Memory B cell (primary cell): ENCODE measurements at regions not wholly inside any gene's neighbourhood (a gene's known extent, or its start where the extent isn't known, plus 50 kb on each side); places are given as distances from the start of the nearest gene placed in this dataset.

Experiments
- ATAC-seq: fragments of 150-1000 bp; cut with Tn5 transposase; 2 replicates; pipeline ENCODE4 v1.10.0; 2021; ENCODE audit warnings: low read depth, mild to moderate bottlenecking, moderate library complexity
- DNase-seq, 2 donors: peaks; one replicate each; pipeline ENCODE4 v3.0.0; 2022; ENCODE audit warnings: low spot score in 2 of 2
- H3K27ac Mint-ChIP-seq: one replicate; pipeline ENCODE4 v1.8.0; 2022; ENCODE audit warnings: mild to moderate bottlenecking, moderate library complexity, mixed read lengths
- H3K27me3 Mint-ChIP-seq: one replicate; pipeline ENCODE4 v1.8.0; 2022; ENCODE audit warnings: mixed read lengths
- H3K36me3 Mint-ChIP-seq: one replicate; pipeline ENCODE4 v1.8.0; 2022; ENCODE audit warnings: mild to moderate bottlenecking, mixed read lengths
- H3K4me1 Mint-ChIP-seq: one replicate; pipeline ENCODE4 v1.8.0; 2022; ENCODE audit warnings: mixed read lengths
- H3K4me3 Mint-ChIP-seq: one replicate; pipeline ENCODE4 v1.8.0; 2022; ENCODE audit warnings: mild to moderate bottlenecking, moderate library complexity, mixed read lengths
- H3K9me3 Mint-ChIP-seq: one replicate; pipeline ENCODE4 v1.8.0; 2022; ENCODE audit warnings: mixed read lengths

DNA sequence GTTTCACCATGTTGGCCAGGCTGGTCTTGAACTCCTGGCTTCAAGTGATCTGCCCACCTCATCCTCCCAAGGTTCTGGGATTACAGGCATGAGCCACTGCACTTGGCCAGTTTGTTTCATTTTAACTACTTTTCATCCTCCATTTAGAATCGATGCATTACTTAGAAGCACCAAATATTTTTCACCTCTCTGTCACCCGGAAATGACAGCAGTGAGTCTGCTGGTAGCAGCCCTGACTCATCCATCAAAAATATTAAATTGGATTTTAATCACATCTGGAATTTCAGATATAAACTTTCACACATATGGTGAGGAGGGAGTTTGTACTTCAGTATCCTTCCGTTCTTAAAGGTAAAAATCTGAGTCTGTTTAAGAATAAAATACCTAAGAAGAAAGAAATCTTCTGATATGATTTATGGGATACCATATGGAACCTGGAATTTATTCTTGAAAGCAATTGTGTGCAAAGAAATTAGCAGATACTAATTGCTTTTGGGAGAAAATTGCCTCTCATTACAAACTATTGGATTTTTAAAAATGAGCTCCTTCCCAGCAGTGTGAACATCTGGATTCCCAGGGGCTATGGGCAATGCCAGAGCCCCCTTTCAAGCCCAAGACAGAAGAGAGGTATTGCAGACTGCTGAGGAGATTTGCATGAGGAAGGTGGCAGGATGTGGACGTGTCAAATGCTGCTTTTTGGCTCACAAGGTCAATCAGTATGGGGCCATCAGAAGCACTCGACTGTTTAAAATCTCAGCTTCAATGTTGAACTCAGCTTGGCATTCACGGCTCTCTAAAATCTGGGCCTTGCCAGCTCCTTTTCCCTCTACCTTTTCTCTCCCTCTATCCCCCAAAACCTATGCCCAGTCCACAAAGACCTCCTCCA, 279.5 kb upstream of the SIX2 start:
- no peak overlapping the region for H3K4me3 Mint-ChIP-seq

DNA sequence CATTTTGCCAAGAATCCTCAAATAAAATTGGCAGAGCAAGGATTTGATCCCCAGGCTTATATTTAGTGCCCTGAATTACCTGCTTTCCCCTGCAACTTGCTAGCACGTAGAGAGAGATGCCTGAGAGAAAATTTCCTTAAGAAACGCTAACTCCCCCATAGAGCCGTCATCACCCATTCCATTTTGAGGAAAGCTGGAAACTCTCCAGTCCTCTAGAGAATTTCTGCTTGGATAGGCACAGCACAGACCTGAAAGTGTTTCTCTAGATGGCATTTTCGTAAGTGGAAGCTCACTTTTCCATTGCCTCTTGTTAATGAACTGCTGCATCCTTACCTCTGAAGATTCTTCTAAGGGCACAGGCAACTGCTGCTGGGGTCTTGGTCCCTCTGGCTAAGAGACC, 277.8 kb upstream of the SIX2 start:
- ATAC-seq (no peak), DNase-seq (no peak)
- peaks cover 12% of the 10 kb centered on the region for H3K27me3 Mint-ChIP-seq
- H3K36me3 Mint-ChIP-seq: no peaks in the 10 kb centered on the region
- no peak overlapping the region for H3K4me3 Mint-ChIP-seq
- no peaks in the 10 kb centered on the region for H3K4me1 Mint-ChIP-seq
- no peak overlapping the region for H3K27ac Mint-ChIP-seq
- no peaks in the 10 kb centered on the region for H3K9me3 Mint-ChIP-seq

More for the DNA sequence above, 279.5 kb upstream of the SIX2 start:
- H3K9me3 Mint-ChIP-seq: no peaks in the 10 kb centered on the region
- H3K27me3 Mint-ChIP-seq: peaks cover 17% of the 10 kb centered on the region
- H3K36me3 Mint-ChIP-seq: no peaks in the 10 kb centered on the region
- DNase-seq (no peak), ATAC-seq (no peak)
- no peak overlapping the region for H3K27ac Mint-ChIP-seq
- no peaks in the 10 kb centered on the region for H3K4me1 Mint-ChIP-seq

GRCh38 chr2:45285771-45286390, 276.6 kb upstream of the SIX2 start:
- DNase-seq: no peak
- H3K27me3 Mint-ChIP-seq: peaks cover 8% of the 10 kb centered on the region
- ATAC-seq: no peak

GRCh38 chr2:45285311-45285710, 276.1 kb upstream of the SIX2 start:
- ATAC-seq (no peak), DNase-seq (no peak)
- H3K9me3 Mint-ChIP-seq: no peaks in the 10 kb centered on the region
- no peak overlapping the region for H3K4me3 Mint-ChIP-seq
- H3K36me3 Mint-ChIP-seq: no peaks in the 10 kb centered on the region
- no peak overlapping the region for H3K27ac Mint-ChIP-seq
- peaks cover 8% of the 10 kb centered on the region for H3K27me3 Mint-ChIP-seq
- H3K4me1 Mint-ChIP-seq: no peaks in the 10 kb centered on the region

More at GRCh38 chr2:45285771-45286390, 276.6 kb upstream of the SIX2 start:
- no peak overlapping the region for H3K4me3 Mint-ChIP-seq
- H3K27ac Mint-ChIP-seq: no peak overlapping the region
- H3K9me3 Mint-ChIP-seq: no peaks in the 10 kb centered on the region
- H3K36me3 Mint-ChIP-seq: no peaks in the 10 kb centered on the region
- no peaks in the 10 kb centered on the region for H3K4me1 Mint-ChIP-seq

GRCh38 chr2:45284621-45284995, 275.4 kb upstream of the SIX2 start:
- Mint-ChIP-seq H3K27ac (no peak overlapping the region), H3K4me1 (no peaks in the 10 kb centered on the region), H3K27me3 (peaks cover 8% of the 10 kb centered on the region), H3K4me3 (no peak overlapping the region), H3K36me3 (no peaks in the 10 kb centered on the region), H3K9me3 (no peaks in the 10 kb centered on the region)
- ATAC-seq (no peak), DNase-seq (no peak)

GRCh38 chr2:45283764-45284620, 274.7 kb upstream of the SIX2 start:
- ATAC-seq (no peak), DNase-seq (no peak)
- Mint-ChIP-seq H3K4me1 (no peaks in the 10 kb centered on the region), H3K36me3 (no peaks in the 10 kb centered on the region), H3K27me3 (peaks cover 8% of the 10 kb centered on the region), H3K9me3 (no peaks in the 10 kb centered on the region), H3K27ac (no peak overlapping the region), H3K4me3 (no peak overlapping the region)

GRCh38 chr2:45282646-45283045, 273.4 kb upstream of the SIX2 start:
- Mint-ChIP-seq H3K36me3 (no peaks in the 10 kb centered on the region), H3K4me1 (no peaks in the 10 kb centered on the region), H3K27me3 (peaks cover 3% of the 10 kb centered on the region), H3K27ac (no peak overlapping the region), H3K9me3 (no peaks in the 10 kb centered on the region), H3K4me3 (no peak overlapping the region)
- no peak for ATAC-seq
- no peak for DNase-seq

- Mint-ChIP-seq H3K4me1 (no peaks in the 10 kb centered on the region), H3K9me3 (no peaks in the 10 kb centered on the region), H3K36me3 (no peaks in the 10 kb centered on the region), H3K27ac (no peak overlapping the region), H3K27me3 (peaks cover 3% of the 10 kb centered on the region), H3K4me3 (no peak overlapping the region)
- DNase-seq (no peak), ATAC-seq (no peak)
Measured at GRCh38 chr2:45281311-45281710, 272.1 kb upstream of the SIX2 start.

DNA sequence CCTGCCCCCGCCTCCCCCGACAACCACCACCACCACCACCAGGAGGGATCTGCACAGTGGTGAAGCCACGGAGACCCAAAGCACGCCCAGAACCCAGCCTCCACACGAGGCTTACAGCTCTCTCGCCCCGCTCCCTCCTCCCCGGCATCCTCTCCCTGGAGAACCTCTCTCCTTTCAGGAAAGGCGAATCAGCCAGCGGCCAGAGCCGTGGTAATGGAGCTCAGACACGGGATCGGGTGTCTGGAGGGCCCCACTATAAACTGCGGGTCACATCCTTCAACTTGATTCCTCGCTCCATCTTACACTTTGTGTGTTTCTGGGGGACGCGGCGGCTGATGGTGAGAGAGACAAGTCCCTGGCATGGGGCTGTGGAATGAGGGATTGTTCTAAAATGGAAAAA, 271.5 kb upstream of the SIX2 start:
- Mint-ChIP-seq H3K27me3 (peaks cover 2% of the 10 kb centered on the region), H3K9me3 (no peaks in the 10 kb centered on the region), H3K4me3 (no peak overlapping the region), H3K4me1 (no peaks in the 10 kb centered on the region), H3K36me3 (no peaks in the 10 kb centered on the region), H3K27ac (no peak overlapping the region)
- DNase-seq (no peak), ATAC-seq (no peak)

GRCh38 chr2:45279356-45279755, 270.1 kb upstream of the SIX2 start:
- Mint-ChIP-seq H3K27me3 (peaks cover 3% of the 10 kb centered on the region), H3K27ac (no peak overlapping the region), H3K4me3 (no peak overlapping the region), H3K9me3 (no peaks in the 10 kb centered on the region), H3K4me1 (no peaks in the 10 kb centered on the region), H3K36me3 (no peaks in the 10 kb centered on the region)
- no peak for ATAC-seq
- no peak for DNase-seq

DNA sequence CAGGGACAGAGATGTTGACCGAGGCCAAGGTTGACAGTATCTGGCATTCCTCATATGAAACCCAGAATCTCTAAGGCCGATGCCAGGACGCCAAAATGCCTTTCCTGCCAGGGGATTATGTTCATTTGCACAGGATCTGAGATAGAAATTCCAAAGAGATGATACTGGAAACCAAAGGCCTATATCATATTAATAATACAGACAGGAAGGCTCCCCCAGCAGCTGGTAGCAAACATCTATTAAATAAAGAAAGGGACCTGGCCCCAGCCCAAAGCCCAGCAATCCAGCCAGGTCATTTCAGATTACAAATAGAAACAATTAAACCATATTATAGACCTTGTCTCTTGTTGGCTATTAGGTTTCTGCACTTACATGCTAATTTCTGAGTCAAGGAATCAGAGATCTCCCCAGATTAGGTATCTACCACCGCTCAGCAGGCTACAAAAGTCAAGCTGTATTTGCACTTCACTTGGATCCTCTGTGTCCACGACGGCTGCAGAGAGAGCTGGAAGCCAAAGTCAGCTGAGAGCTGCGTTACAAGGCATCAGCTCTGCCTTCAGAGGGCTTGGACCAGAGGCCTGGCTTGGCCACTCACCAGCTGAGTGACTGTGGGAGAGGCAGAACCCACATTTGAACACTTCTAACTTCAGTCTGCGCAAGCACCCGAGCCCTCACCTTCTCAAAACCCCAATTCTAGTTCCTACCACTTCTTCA, 269.3 kb upstream of the SIX2 start:
- Mint-ChIP-seq H3K4me1 (no peaks in the 10 kb centered on the region), H3K9me3 (no peaks in the 10 kb centered on the region), H3K4me3 (no peak overlapping the region), H3K36me3 (no peaks in the 10 kb centered on the region), H3K27me3 (peaks cover 3% of the 10 kb centered on the region), H3K27ac (no peak overlapping the region)
- DNase-seq: no peak
- no peak for ATAC-seq

GRCh38 chr2:45276914-45277313, 267.7 kb upstream of the SIX2 start:
- Mint-ChIP-seq H3K36me3 (no peaks in the 10 kb centered on the region), H3K9me3 (no peaks in the 10 kb centered on the region), H3K4me1 (no peaks in the 10 kb centered on the region), H3K4me3 (no peak overlapping the region), H3K27ac (no peak overlapping the region), H3K27me3 (peaks cover 4% of the 10 kb centered on the region)
- ATAC-seq: no peak
- DNase-seq: no peak

DNA sequence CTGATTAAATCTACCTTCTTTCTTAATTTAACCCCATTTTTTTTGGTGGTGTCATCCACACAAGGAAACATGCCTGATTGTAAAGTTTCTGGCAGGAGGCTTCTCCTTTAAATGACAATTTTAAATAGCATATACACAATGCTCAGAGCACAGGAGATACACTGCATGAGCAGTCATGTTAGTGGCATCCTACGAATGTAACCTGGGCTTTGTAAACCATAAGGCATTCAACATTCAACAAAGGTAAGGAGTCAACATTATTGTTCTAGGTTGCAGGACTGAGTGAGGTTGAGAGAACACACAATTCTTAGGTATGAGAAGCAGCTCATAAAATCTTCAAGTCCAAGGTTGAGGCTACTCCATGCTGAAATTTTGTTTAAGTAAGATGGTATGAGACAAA, 266.6 kb upstream of the SIX2 start:
- H3K4me3 Mint-ChIP-seq: no peak overlapping the region
- DNase-seq: no peak
- no peaks in the 10 kb centered on the region for H3K9me3 Mint-ChIP-seq
- no peak for ATAC-seq
- H3K27me3 Mint-ChIP-seq: peaks cover 4% of the 10 kb centered on the region
- H3K36me3 Mint-ChIP-seq: no peaks in the 10 kb centered on the region
- H3K27ac Mint-ChIP-seq: no peak overlapping the region
- no peaks in the 10 kb centered on the region for H3K4me1 Mint-ChIP-seq
